RWPE1 (cell line): ENCODE measurements at regions not wholly inside any gene's neighbourhood (a gene's known extent, or its start where the extent isn't known, plus 50 kb on each side); places are given as distances from the start of the nearest gene placed in this dataset.

Experiments
- CTCF ChIA-PET: fragments of 350-600 bp; sonication (Branson Sonifier 250); formaldehyde crosslinking; extraction: SDS; loops from one replicate; lab custom pipeline; 2021; lab: Yijun Ruan, JAX
- POLR2A ChIA-PET: fragments of 400-600 bp; formaldehyde crosslinking; extraction: SDS; loops from one replicate; lab custom pipeline; 2020; ENCODE audit warnings: antibody characterized with exemption; ENCODE audit not compliant: low non-redundant PET; lab: Yijun Ruan, JAX
- DNase-seq: peaks from one replicate; pipeline ENCODE4 v3.0.0; 2012; ENCODE audit warnings: low spot score
- H3K27ac ChIP-seq: fragments of 450-650 bp; 2 replicates; pipeline ENCODE4 v1.5.1; 2017
- CTCF ChIP-seq: fragments of 450-650 bp; conservative IDR thresholded peaks from 2 replicates; pipeline ENCODE4 v1.5.1; 2017; ENCODE audit warnings: low read depth, mild to moderate bottlenecking

DNA sequence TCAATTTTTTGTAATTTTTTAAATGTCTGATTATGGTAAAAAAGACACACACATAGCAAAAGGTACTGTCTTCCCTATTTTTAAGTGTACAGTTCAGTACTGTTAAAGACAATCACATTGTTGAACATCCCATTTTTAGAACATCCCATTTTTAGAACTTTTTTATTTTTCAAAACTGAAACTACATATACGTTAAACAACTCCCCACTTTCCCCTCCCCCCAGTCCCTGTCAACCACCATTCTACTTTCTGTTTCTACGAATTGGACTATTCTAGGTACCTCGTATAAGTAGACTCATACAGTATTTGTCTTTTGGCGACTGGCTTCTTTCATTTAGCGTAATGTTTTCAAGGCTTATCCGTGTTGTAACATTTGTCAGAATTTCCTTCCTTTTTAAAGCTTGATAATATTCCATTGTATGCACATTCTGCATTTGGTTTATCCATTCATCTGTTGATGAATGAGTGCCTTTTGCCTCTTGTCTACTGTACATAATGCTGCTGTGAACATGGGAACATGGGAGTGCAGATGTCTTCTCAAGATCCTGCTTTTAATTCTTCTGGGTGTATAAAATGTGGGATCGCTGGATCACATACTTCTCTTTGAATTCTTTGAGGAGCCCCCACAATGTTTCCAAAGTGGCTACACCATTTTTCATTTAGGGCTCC lies 154.0 kb downstream of the PIK3R1 start:
- POLR2A ChIA-PET = no interaction called here
- DNase-seq = no peak
- TF ChIP-seq CTCF = no peak
- CTCF ChIA-PET = no interaction called here
- H3K27ac ChIP-seq = no peak overlapping the region

GRCh38 chr5:68370196-68370595 lies 154.6 kb downstream of the PIK3R1 start:
- ChIA-PET CTCF (no interaction called here), POLR2A (no interaction called here)
- no peak for TF ChIP-seq CTCF
- H3K27ac ChIP-seq = no peak overlapping the region
- no peak for DNase-seq

GRCh38 chr5:68371607-68372006 lies 156.1 kb downstream of the PIK3R1 start:
- TF ChIP-seq CTCF = no peak
- ChIA-PET CTCF (interaction anchor here (0.9 kb wide), 1 partner anchor 14 kb away, joined by 6 read pairs; no protein-coding TSS in a partner anchor), POLR2A (no interaction called here)
- H3K27ac ChIP-seq = no peak overlapping the region
- DNase-seq = no peak

- ChIA-PET CTCF (no interaction called here), POLR2A (no interaction called here)
- no peak for TF ChIP-seq CTCF
Measured at GRCh38 chr5:68372161-68372560, 156.6 kb downstream of the PIK3R1 start.

GRCh38 chr5:68373050-68373449 lies 157.5 kb downstream of the PIK3R1 start:
- CTCF ChIA-PET = no interaction called here
- no peak for DNase-seq
- TF ChIP-seq CTCF = no peak
- no peak overlapping the region for H3K27ac ChIP-seq
- POLR2A ChIA-PET = no interaction called here

More at GRCh38 chr5:68372161-68372560, 156.6 kb downstream of the PIK3R1 start:
- H3K27ac ChIP-seq = no peak overlapping the region
- no peak for DNase-seq

- TF ChIP-seq CTCF = no peak
- no peak overlapping the region for H3K27ac ChIP-seq
- ChIA-PET POLR2A (no interaction called here), CTCF (no interaction called here)
- DNase-seq = no peak
Measured at GRCh38 chr5:68374796-68375518, 159.4 kb downstream of the PIK3R1 start.
